Stimulated activated naive CD8-positive, alpha-beta T cell treated with anti-CD3 and anti-CD28 coated beads, Interleukin-15, amount 100 ng/mL, for 72 hours (primary cell): ENCODE measurements at regions not wholly inside any gene's neighbourhood (a gene's known extent, or its start where the extent isn't known, plus 50 kb on each side); places are given as distances from the start of the nearest gene placed in this dataset.
"Not testable (repeated sequence)": the region's sequence is repeated elsewhere in the genome, so short reads cannot be mapped to it uniquely, and the experiment has no call there.

ENCODE experiments used
- ATAC-seq: fragments of 150-1000 bp; cut with Tn5 transposase; 2 replicates; pipeline ENCODE4 v1.10.0; 2021; ENCODE audit warnings: mild to moderate bottlenecking, moderate library complexity
- DNase-seq, 2 donors: peaks; one replicate each; pipeline ENCODE4 v3.0.0; 2021 to 2022
- H3K27ac Mint-ChIP-seq, 2 donors: one replicate each; pipeline ENCODE4 v1.8.0; 2022; ENCODE audit warnings: mild to moderate bottlenecking in 2 of 2, mixed read lengths in 2 of 2, moderate library complexity in 2 of 2
- H3K27me3 Mint-ChIP-seq: one replicate; pipeline ENCODE4 v1.8.0; 2022; ENCODE audit warnings: mixed read lengths
- H3K4me1 Mint-ChIP-seq: one replicate; pipeline ENCODE4 v1.8.0; 2022; ENCODE audit warnings: mild to moderate bottlenecking, mixed read lengths
- H3K4me3 Mint-ChIP-seq, 2 donors: one replicate each; pipeline ENCODE4 v1.8.0; 2022; ENCODE audit warnings: mild to moderate bottlenecking in 2 of 2, mixed read lengths in 2 of 2, moderate library complexity in 1 of 2
- H3K9me3 Mint-ChIP-seq, 2 donors: one replicate each; pipeline ENCODE4 v1.8.0; 2022; ENCODE audit warnings: mixed read lengths in 2 of 2

- no peak overlapping the region for H3K4me3 Mint-ChIP-seq
- no peak for DNase-seq
- H3K27ac Mint-ChIP-seq: no peak overlapping the region
- peaks cover 34% of the 10 kb centered on the region for H3K27me3 Mint-ChIP-seq
- no peak for ATAC-seq
- no peaks in the 10 kb centered on the region for H3K9me3 Mint-ChIP-seq
- no peaks in the 10 kb centered on the region for H3K4me1 Mint-ChIP-seq
Measured at GRCh38 chr13:112213467-112214255, 146.7 kb downstream of the SOX1 start.

GRCh38 chr13:112215871-112216270 lies 148.9 kb downstream of the SOX1 start:
- Mint-ChIP-seq H3K4me1 (no peaks in the 10 kb centered on the region), H3K27me3 (peaks cover 20% of the 10 kb centered on the region), H3K4me3 (no peak overlapping the region), H3K9me3 (no peaks in the 10 kb centered on the region), H3K27ac (no peak overlapping the region)
- no peak for ATAC-seq
- DNase-seq: no peak

GRCh38 chr13:112217431-112217830 lies 150.5 kb downstream of the SOX1 start:
- Mint-ChIP-seq H3K27me3 (peaks cover 13% of the 10 kb centered on the region), H3K4me1 (no peaks in the 10 kb centered on the region), H3K9me3 (no peaks in the 10 kb centered on the region), H3K4me3 (no peak overlapping the region), H3K27ac (no peak overlapping the region)
- ATAC-seq (no peak), DNase-seq (no peak)

- no peak overlapping the region for H3K4me3 Mint-ChIP-seq
- DNase-seq: no peak
- no peaks in the 10 kb centered on the region for H3K4me1 Mint-ChIP-seq
- no peaks in the 10 kb centered on the region for H3K9me3 Mint-ChIP-seq
- ATAC-seq: no peak
- H3K27ac Mint-ChIP-seq: no peak overlapping the region
- peaks cover 9% of the 10 kb centered on the region for H3K27me3 Mint-ChIP-seq
Measured at GRCh38 chr13:112218416-112218815, 151.5 kb downstream of the SOX1 start.

- no peaks in the 10 kb centered on the region for H3K27me3 Mint-ChIP-seq
- ATAC-seq (no peak), DNase-seq (no peak)
- H3K4me1 Mint-ChIP-seq: no peaks in the 10 kb centered on the region
- no peak overlapping the region for H3K27ac Mint-ChIP-seq
- H3K4me3 Mint-ChIP-seq: no peak overlapping the region
- H3K9me3 Mint-ChIP-seq: no peaks in the 10 kb centered on the region
Measured at GRCh38 chr13:112219740-112220139, 152.8 kb downstream of the SOX1 start.

GRCh38 chr13:112220296-112220875 lies 153.4 kb downstream of the SOX1 start:
- H3K9me3 Mint-ChIP-seq: no peaks in the 10 kb centered on the region
- H3K27ac Mint-ChIP-seq: no peak overlapping the region
- ATAC-seq (no peak), DNase-seq (no peak)
- H3K4me1 Mint-ChIP-seq: no peaks in the 10 kb centered on the region
- H3K27me3 Mint-ChIP-seq: no peaks in the 10 kb centered on the region
- no peak overlapping the region for H3K4me3 Mint-ChIP-seq

GRCh38 chr13:112220925-112221324 lies 154.0 kb downstream of the SOX1 start:
- no peak overlapping the region for H3K4me3 Mint-ChIP-seq
- no peak overlapping the region for H3K27ac Mint-ChIP-seq
- ATAC-seq (no peak), DNase-seq (no peak)
- H3K27me3 Mint-ChIP-seq: no peaks in the 10 kb centered on the region
- H3K4me1 Mint-ChIP-seq: no peaks in the 10 kb centered on the region
- no peaks in the 10 kb centered on the region for H3K9me3 Mint-ChIP-seq

GRCh38 chr13:112222971-112223370 lies 153.2 kb upstream of the SPACA7 start:
- Mint-ChIP-seq H3K27me3 (no peaks in the 10 kb centered on the region), H3K9me3 (no peaks in the 10 kb centered on the region), H3K4me1 (no peaks in the 10 kb centered on the region), H3K27ac (no peak overlapping the region), H3K4me3 (no peak overlapping the region)
- no peak for ATAC-seq
- no peak for DNase-seq

GRCh38 chr13:112223929-112224328 lies 152.2 kb upstream of the SPACA7 start:
- H3K4me3 Mint-ChIP-seq, H3K4me1 Mint-ChIP-seq, DNase-seq, H3K27ac Mint-ChIP-seq, H3K27me3 Mint-ChIP-seq, ATAC-seq, H3K9me3 Mint-ChIP-seq: not testable (repeated sequence)

- DNase-seq (no peak), ATAC-seq (no peak)
- Mint-ChIP-seq H3K4me3 (no peak overlapping the region), H3K27me3 (no peaks in the 10 kb centered on the region), H3K27ac (peak overlapping the region in 1 of 2 donors; percentile 34), H3K4me1 (no peaks in the 10 kb centered on the region), H3K9me3 (no peaks in the 10 kb centered on the region)
Measured at GRCh38 chr13:112225429-112226090, 150.6 kb upstream of the SPACA7 start.

- DNase-seq (no peak), ATAC-seq (no peak)
- Mint-ChIP-seq H3K4me1 (no peaks in the 10 kb centered on the region), H3K9me3 (no peaks in the 10 kb centered on the region), H3K4me3 (no peak overlapping the region), H3K27me3 (no peaks in the 10 kb centered on the region), H3K27ac (no peak overlapping the region)
Measured at GRCh38 chr13:112226320-112227002, 149.7 kb upstream of the SPACA7 start.

GRCh38 chr13:112227031-112227430 lies 149.1 kb upstream of the SPACA7 start:
- DNase-seq: no peak

GRCh38 chr13:112229445-112229844 lies 146.7 kb upstream of the SPACA7 start:
- no peaks in the 10 kb centered on the region for H3K4me1 Mint-ChIP-seq
- no peaks in the 10 kb centered on the region for H3K9me3 Mint-ChIP-seq
- no peak overlapping the region for H3K27ac Mint-ChIP-seq
- ATAC-seq: no peak
- no peaks in the 10 kb centered on the region for H3K27me3 Mint-ChIP-seq
- no peak overlapping the region for H3K4me3 Mint-ChIP-seq
- DNase-seq: no peak

More at GRCh38 chr13:112227031-112227430, 149.1 kb upstream of the SPACA7 start:
- H3K27me3 Mint-ChIP-seq: no peaks in the 10 kb centered on the region
- no peak for ATAC-seq
- H3K4me3 Mint-ChIP-seq: no peak overlapping the region
- H3K4me1 Mint-ChIP-seq: no peaks in the 10 kb centered on the region
- H3K27ac Mint-ChIP-seq: no peak overlapping the region
- H3K9me3 Mint-ChIP-seq: no peaks in the 10 kb centered on the region

GRCh38 chr13:112229992-112230872 lies 145.9 kb upstream of the SPACA7 start:
- Mint-ChIP-seq H3K27ac (no peak overlapping the region), H3K4me1 (no peaks in the 10 kb centered on the region), H3K9me3 (no peaks in the 10 kb centered on the region), H3K27me3 (no peaks in the 10 kb centered on the region), H3K4me3 (no peak overlapping the region)
- no peak for ATAC-seq
- no peak for DNase-seq

- Mint-ChIP-seq H3K9me3 (no peaks in the 10 kb centered on the region), H3K27me3 (no peaks in the 10 kb centered on the region), H3K27ac (no peak overlapping the region), H3K4me1 (no peaks in the 10 kb centered on the region), H3K4me3 (no peak overlapping the region)
- no peak for DNase-seq
- ATAC-seq: no peak
Measured at GRCh38 chr13:112231451-112232083, 144.6 kb upstream of the SPACA7 start.
